NCI-H748 treated with DMSO at 0.1 percent for 48 hours (cell line): ENCODE measurements at regions not wholly inside any gene's neighbourhood (a gene's known extent, or its start where the extent isn't known, plus 50 kb on each side); places are given as distances from the start of the nearest gene placed in this dataset.

Experiments used
- DNase-seq: peaks from one replicate; lab custom pipeline; 2025; lab: John Stamatoyannopoulos, UW

- DNase-seq, result no peak
These were observed 154.7 kb downstream of the KTN1 start for GRCh38 chr14:55734731-55735130.

- DNase-seq, result no peak
These were observed 160.1 kb downstream of the KTN1 start for GRCh38 chr14:55739967-55740648.

GRCh38 chr14:55740649-55740989 lies 160.6 kb downstream of the KTN1 start:
- no peak for DNase-seq

DNA sequence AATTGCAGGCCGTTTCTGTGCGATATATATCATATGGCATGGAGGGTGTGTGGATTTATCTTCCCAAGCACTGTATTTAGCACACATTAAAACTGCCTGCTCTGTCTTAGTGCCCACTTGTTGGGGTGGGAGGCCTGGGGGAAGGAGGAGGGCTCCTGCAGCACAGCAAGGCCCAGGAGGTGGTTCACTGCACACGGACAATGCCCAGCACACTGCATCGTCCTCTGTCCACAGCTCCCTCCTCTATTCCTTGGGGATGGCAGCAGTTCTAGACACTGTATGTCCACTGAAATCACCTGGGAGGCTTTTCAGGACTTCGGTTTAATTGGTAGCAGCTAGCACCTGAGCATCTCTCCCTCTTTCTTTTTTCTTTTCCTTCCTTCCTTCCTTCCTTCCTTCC lies 161.2 kb downstream of the KTN1 start:
- no peak for DNase-seq

DNA sequence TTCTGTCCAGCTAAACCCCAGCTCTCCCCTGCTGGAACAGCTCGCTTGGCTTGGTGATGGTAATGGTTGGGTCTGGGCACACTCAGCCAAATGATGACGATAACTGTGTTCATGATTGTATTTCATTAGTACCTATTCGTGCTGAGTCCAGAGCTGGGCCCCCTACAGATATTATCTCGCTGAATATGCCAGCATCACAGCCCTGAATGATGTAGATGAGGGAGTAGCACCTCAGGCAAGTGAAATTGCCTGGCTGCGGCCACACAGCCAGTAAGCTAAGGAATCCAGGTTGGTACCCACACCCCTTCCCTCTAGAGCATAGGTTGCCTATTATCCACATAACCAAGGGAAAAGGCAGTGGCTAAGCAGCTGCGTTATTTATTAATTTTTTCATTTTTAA lies 163.5 kb downstream of the KTN1 start:
- DNase-seq, result no peak

GRCh38 chr14:55744321-55744720 lies 164.3 kb downstream of the KTN1 start:
- no peak for DNase-seq

DNA sequence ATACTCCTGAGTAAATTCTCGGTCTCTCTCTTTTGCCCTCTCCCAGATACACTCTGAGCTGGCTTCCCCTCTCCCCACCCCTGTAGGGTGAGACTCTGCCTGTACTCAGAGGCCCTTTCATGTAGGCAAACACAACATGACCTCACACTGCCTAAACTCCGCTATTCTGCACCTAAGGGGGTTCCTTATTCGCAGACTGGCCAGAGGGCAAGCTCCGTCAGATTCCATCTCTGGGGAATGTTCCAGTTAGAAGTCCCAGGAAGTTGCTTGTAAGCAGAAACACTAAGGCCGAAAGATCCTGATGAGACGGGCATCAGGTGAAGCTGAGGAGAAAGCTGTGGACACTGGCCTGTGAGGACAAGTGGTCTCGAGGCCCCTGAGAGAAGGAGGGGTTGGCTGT lies 165.9 kb downstream of the KTN1 start:
- no peak for DNase-seq

DNA sequence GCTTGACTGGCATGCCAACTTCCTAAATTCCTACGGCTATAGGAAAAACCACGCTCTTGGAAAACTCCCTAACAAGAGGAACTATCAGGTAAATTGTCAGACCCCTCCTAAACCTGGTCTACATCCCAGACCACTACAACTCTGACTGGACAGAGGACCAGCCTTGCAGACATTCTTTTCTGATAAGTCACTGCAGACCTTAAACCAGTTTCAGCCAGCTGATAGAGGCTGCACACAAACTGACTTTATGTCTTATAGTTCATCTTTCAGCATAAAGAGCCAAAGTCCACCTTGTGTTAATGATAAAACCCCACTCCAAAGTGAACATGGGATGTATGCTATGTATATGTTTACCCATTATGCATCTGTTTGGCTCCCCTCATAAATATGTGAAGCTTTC lies 166.6 kb downstream of the KTN1 start:
- DNase-seq, result no peak

DNA sequence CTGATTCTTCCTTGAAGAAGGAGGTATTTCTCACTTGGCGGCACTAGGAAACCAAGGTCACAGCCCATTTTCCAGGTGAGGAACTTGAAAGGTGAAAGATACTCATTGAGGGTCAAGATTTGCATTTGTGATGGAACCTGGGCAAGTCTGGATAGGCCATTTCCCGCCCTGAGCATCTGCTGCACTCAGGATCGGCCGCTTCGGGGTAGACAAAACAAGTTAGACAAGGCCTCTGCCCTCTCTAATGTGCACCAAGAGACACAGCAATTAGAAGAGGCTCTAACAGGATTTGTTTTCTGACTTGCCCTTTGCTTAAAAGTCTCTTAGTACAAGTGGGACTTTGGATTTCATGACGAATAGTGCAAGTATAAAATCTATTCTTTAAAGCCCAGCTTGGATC lies 167.2 kb downstream of the KTN1 start:
- no peak for DNase-seq

- no peak for DNase-seq
These were observed 169.3 kb downstream of the KTN1 start for GRCh38 chr14:55749201-55749812.

- DNase-seq, result no peak
These were observed 169.9 kb downstream of the KTN1 start for GRCh38 chr14:55749946-55750345.

- peak; percentile 42 for DNase-seq
These were observed 172.8 kb downstream of the KTN1 start for GRCh38 chr14:55752580-55753390.

- no peak for DNase-seq
These were observed 174.5 kb downstream of the KTN1 start for GRCh38 chr14:55754471-55754870.

DNA sequence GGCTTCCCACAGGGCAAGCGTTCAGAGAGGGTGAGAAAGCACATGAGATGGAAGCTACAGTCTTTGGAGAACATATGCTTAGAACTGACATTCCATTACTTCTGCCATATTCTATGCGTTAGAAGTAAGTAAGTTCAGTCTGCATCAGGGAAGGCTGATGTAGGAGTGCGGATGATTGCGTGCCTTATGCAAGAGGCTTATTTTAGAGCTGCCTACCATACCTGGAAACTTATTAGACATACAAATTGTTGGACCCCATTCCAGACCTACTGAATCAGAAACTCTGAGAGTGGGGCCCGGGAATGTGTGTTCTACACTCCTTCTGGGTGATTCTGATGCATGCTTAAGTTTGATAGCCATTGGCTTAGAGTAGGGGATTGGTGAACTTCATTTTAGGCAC lies 174.9 kb downstream of the KTN1 start:
- DNase-seq, result no peak

DNA sequence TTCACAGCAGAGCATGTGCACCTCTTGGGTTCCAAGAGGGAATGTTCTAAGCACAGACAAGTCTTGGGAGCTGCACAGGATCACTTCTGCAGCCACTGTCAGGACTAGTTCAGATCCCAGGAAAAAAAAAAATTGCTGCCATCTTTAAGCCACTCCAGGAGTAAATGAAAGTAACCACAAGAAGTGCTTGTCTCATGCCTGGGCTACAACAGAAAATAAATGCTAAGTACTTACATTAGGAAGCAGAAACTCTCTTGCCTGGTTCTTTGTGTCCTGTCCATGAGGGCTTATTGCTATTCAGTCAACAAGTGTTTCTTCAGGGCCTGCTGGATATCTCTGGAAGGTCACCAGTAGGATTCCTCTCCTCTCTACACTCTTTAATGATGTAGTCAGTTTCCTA lies 176.1 kb downstream of the KTN1 start:
- no peak for DNase-seq

GRCh38 chr14:55756557-55756956 lies 176.6 kb downstream of the KTN1 start:
- no peak for DNase-seq

DNA sequence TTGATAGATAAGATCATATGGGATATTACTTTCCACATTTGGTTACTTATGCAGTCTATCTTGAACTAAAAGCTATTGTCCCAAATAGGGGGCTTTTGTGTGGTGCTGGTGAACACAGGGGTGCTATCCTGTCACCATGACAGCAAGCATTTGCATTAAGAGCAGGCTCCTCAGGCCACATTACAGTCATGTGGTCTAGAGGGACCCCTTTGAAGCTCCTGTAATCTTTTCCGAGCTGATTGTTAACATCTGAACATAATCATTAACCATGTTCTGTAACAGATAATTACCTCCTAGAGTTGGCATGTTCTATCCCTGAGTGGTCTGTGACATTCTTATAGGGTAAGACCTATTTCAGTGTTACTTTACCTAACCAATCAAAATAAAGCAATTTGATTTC lies 178.8 kb downstream of the KTN1 start:
- DNase-seq, result no peak

GRCh38 chr14:55760789-55761566 lies 181.0 kb downstream of the KTN1 start:
- DNase-seq, result no peak

DNA sequence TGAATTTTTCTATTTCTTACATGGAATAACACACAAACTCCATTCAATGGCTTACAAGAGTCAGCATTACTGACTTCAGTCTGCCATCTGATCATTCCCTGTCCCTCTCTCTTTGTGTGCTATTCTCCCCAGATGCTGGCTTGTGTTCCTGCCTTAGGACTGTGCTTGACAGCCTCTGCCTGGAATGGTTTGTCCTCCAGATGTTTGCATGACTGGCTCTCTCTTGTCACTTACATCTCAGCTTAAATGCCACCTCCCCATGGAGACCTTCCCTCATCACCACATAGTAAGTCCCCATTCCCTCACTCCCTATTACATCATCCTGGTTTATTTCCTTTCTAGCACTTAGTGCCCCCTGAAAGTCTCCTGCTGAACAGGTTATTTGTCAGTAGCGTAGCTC lies 181.6 kb downstream of the KTN1 start:
- no peak for DNase-seq

- DNase-seq, result no peak
These were observed 182.7 kb downstream of the KTN1 start for GRCh38 chr14:55762595-55763232.

DNA sequence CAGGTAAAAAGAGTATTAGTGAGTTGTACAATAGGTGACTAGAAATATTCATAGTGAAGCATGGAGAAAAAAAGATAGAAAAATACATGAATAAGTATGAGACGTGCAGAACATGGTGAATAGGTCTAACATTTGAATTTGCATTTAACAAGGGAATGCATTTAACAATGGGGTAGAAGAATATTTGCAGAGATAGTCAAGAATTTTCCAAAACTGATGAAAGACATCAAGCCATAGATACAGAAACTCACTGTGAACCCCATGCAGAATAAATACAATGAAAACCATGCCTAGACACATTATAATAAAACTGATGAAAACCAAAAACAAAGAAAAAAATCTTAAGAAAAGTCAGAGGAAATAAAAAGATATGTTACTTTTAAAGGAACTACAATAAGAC lies 184.8 kb downstream of the KTN1 start:
- DNase-seq, result no peak

- no peak for DNase-seq
These were observed 186.1 kb downstream of the KTN1 start for GRCh38 chr14:55766071-55766470.
